GM19043 (cell line): ENCODE measurements at regions not wholly inside any gene's neighbourhood (a gene's known extent, or its start where the extent isn't known, plus 50 kb on each side); places are given as distances from the start of the nearest gene placed in this dataset.

Experiments
- ATAC-seq: cut with Tn5 transposase; IDR thresholded peaks from one replicate; pipeline ENCODE4 v1.9.1; 2021; ENCODE audit warnings: low read depth; ENCODE audit not compliant: unreplicated experiment

- ATAC-seq: no peak
Observed at GRCh38 chr7:47640265-47640664, 58.4 kb upstream of the TNS3 start.

- ATAC-seq: no peak
Observed at GRCh38 chr7:47639495-47640110, 57.7 kb upstream of the TNS3 start.

GRCh38 chr7:47638679-47639315 is 56.9 kb upstream of the TNS3 start:
- no peak for ATAC-seq

- ATAC-seq: no peak
Observed at GRCh38 chr7:47636433-47637175, 54.7 kb upstream of the TNS3 start.

- no peak for ATAC-seq
Observed at GRCh38 chr7:47636081-47636432, 54.1 kb upstream of the TNS3 start.

- ATAC-seq: no peak
Observed at GRCh38 chr7:47635091-47636080, 53.5 kb upstream of the TNS3 start.

- no peak for ATAC-seq
Observed at GRCh38 chr7:47634273-47634672, 52.4 kb upstream of the TNS3 start.

- ATAC-seq: no peak
Observed at GRCh38 chr7:47633134-47633533, 51.2 kb upstream of the TNS3 start.
